Loucy (cell line): ENCODE measurements at regions not wholly inside any gene's neighbourhood (a gene's known extent, or its start where the extent isn't known, plus 50 kb on each side); places are given as distances from the start of the nearest gene placed in this dataset.

Experiments
- H2AFZ ChIP-seq: fragments of 200-600 bp; sonication (generic); 2 replicates; pipeline ENCODE4 v1.6.0; 2016; ENCODE audit warnings: antibody characterized with exemption, mild to moderate bottlenecking, low read length, moderate library complexity
- H3F3A ChIP-seq: fragments of 200-600 bp; 2 replicates; pipeline ENCODE4 v1.6.0; 2016; ENCODE audit warnings: antibody characterized with exemption, low read depth, mild to moderate bottlenecking
- H3K27me3 ChIP-seq: fragments of 200-600 bp; sonication (generic); 2 replicates; pipeline ENCODE4 v1.6.1; 2014; ENCODE audit warnings: low read length, mild to moderate bottlenecking; ENCODE audit not compliant: insufficient read depth, poor library complexity, severe bottlenecking
- H3K36me3 ChIP-seq: fragments of 200-600 bp; sonication (generic); 2 replicates; pipeline ENCODE4 v1.6.1; 2016; ENCODE audit warnings: low read length; ENCODE audit not compliant: insufficient read depth
- H3K4me1 ChIP-seq: fragments of 200-600 bp; sonication (generic); 2 replicates; pipeline ENCODE4 v1.5.1; 2014; ENCODE audit warnings: low read length, mild to moderate bottlenecking; ENCODE audit not compliant: insufficient read depth, poor library complexity, severe bottlenecking
- H3K4me2 ChIP-seq: fragments of 200-600 bp; sonication (generic); 2 replicates; pipeline ENCODE4 v1.6.0; 2014; ENCODE audit warnings: antibody characterized with exemption, low read length, low read depth, mild to moderate bottlenecking; ENCODE audit not compliant: poor library complexity, severe bottlenecking
- H3K4me3 ChIP-seq: fragments of 200-600 bp; sonication (generic); 2 replicates; pipeline ENCODE4 v1.5.1; 2014; ENCODE audit warnings: low read length, mild to moderate bottlenecking, mixed read lengths; ENCODE audit not compliant: poor library complexity, severe bottlenecking
- H3K79me2 ChIP-seq: fragments of 200-600 bp; sonication (generic); 2 replicates; pipeline ENCODE4 v1.6.1; 2014; ENCODE audit warnings: low read length; ENCODE audit not compliant: insufficient read depth
- H3K9ac ChIP-seq: fragments of 200-600 bp; sonication (generic); 2 replicates; pipeline ENCODE4 v1.6.0; 2014; ENCODE audit warnings: mild to moderate bottlenecking, low read depth, low read length, moderate library complexity; ENCODE audit not compliant: poor library complexity, severe bottlenecking
- H3K9me2 ChIP-seq: fragments of 200-600 bp; sonication (generic); replicated peaks from 2 replicates; pipeline ENCODE4 v1.6.1; 2016; ENCODE audit warnings: low read depth, low read length, mixed read lengths
- H3K9me3 ChIP-seq: fragments of 200-600 bp; sonication (generic); 2 replicates; pipeline ENCODE4 v1.6.1; 2014; ENCODE audit warnings: mild to moderate bottlenecking, antibody characterized with exemption, low read length, low read depth; ENCODE audit not compliant: insufficient read depth
- H4K20me1 ChIP-seq: fragments of 200-600 bp; sonication (generic); 2 replicates; pipeline ENCODE4 v1.6.0; 2014; ENCODE audit warnings: antibody characterized with exemption, low read length, mild to moderate bottlenecking; ENCODE audit not compliant: insufficient read depth, poor library complexity, severe bottlenecking
- EZH2phosphoT487 ChIP-seq: fragments of 200-600 bp; IDR thresholded peaks from 2 replicates; pipeline ENCODE4 v1.6.1; 2018; ENCODE audit warnings: antibody characterized with exemption, mild to moderate bottlenecking, moderate library complexity, borderline replicate concordance
- TF ChIP-seq, protein P1 (sequence below): fragments of 200-600 bp; sonication (generic); conservative IDR thresholded peaks from 2 replicates; pipeline ENCODE4 v1.5.1; 2014; ENCODE audit warnings: mild to moderate bottlenecking, antibody characterized with exemption, low read length

- Histone ChIP-seq H3F3A (no peaks in the 10 kb centered on the region), H3K4me2 (no peak overlapping the region), H3K9ac (no peak overlapping the region), H3K36me3 (no peaks in the 10 kb centered on the region), H2AFZ (no peak overlapping the region), H3K9me3 (no peaks in the 10 kb centered on the region), H3K27me3 (no peaks in the 10 kb centered on the region), H3K4me3 (no peak overlapping the region), H4K20me1 (no peaks in the 10 kb centered on the region), H3K79me2 (no peaks in the 10 kb centered on the region), H3K9me2 (no peaks in the 10 kb centered on the region), H3K4me1 (no peaks in the 10 kb centered on the region)
- TF ChIP-seq, protein P1, sequence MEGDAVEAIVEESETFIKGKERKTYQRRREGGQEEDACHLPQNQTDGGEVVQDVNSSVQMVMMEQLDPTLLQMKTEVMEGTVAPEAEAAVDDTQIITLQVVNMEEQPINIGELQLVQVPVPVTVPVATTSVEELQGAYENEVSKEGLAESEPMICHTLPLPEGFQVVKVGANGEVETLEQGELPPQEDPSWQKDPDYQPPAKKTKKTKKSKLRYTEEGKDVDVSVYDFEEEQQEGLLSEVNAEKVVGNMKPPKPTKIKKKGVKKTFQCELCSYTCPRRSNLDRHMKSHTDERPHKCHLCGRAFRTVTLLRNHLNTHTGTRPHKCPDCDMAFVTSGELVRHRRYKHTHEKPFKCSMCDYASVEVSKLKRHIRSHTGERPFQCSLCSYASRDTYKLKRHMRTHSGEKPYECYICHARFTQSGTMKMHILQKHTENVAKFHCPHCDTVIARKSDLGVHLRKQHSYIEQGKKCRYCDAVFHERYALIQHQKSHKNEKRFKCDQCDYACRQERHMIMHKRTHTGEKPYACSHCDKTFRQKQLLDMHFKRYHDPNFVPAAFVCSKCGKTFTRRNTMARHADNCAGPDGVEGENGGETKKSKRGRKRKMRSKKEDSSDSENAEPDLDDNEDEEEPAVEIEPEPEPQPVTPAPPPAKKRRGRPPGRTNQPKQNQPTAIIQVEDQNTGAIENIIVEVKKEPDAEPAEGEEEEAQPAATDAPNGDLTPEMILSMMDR, result no peak
- no peak for TF ChIP-seq EZH2phosphoT487
Observed at GRCh38 chr18:65221115-65221514, 529.7 kb upstream of the CDH7 start.

DNA sequence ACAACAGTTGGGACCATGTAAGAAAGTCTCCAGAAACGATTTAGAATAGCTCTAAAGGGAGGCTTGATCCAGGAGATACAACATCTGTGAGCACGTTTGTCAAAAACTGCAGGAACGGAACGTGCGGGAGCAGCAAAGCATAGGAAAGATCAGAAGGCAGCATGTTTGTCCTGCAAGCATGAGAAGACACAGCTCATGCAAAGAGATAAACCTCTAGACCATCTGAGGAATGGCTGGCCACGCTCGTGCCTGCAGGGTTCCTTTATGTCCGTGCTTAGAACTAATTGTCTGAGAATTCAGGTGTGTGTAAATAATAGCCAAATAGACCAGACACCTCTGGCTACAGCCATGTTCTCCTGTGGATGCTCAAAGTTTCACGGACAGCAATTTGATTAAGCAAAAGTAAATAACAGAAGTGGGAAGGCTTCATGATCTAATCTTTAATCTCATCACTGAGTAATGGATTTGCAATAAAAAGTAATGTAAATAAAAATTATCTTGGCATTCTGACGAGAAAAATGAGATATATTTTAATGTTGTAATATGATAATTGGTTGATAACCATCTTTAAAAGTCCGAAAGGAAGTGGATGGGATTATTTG is 534.8 kb upstream of the CDH7 start:
- no peaks in the 10 kb centered on the region for H3K27me3 ChIP-seq
- H3F3A ChIP-seq, result no peaks in the 10 kb centered on the region
- H3K4me2 ChIP-seq, result no peak overlapping the region
- H3K9me2 ChIP-seq, result no peaks in the 10 kb centered on the region
- H4K20me1 ChIP-seq, result no peaks in the 10 kb centered on the region
- no peaks in the 10 kb centered on the region for H3K36me3 ChIP-seq
- no peaks in the 10 kb centered on the region for H3K4me1 ChIP-seq
- H3K9ac ChIP-seq, result no peak overlapping the region
- no peaks in the 10 kb centered on the region for H3K79me2 ChIP-seq
- no peak for TF ChIP-seq EZH2phosphoT487
- TF ChIP-seq, protein P1, result no peak
- H3K9me3 ChIP-seq, result no peaks in the 10 kb centered on the region
- no peak overlapping the region for H3K4me3 ChIP-seq
- no peak overlapping the region for H2AFZ ChIP-seq

DNA sequence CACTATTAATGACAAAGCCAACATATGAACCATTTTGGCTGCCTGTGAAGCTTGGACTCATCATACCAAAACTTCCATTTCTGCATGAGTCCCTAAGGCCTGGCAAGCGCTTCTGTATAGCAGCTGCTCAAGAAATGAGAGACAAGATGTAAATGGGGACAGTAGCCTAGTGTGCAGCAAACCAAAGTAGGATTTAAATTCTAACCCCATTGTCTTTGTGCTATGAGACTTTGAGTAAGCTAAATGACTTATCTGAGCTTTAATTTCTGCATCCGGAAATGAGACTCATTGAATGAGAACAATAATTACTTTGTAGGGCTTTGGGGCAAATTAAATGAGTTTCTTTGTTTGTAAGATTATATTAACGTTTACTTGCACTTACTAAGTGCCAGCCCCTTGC is 536.4 kb upstream of the CDH7 start:
- H3K36me3 ChIP-seq, result no peaks in the 10 kb centered on the region
- H4K20me1 ChIP-seq, result no peaks in the 10 kb centered on the region
- H3K9ac ChIP-seq, result no peak overlapping the region
- H2AFZ ChIP-seq, result no peak overlapping the region
- H3F3A ChIP-seq, result no peaks in the 10 kb centered on the region
- no peaks in the 10 kb centered on the region for H3K4me1 ChIP-seq
- TF ChIP-seq, protein P1, result no peak
- TF ChIP-seq EZH2phosphoT487, result no peak
- H3K9me3 ChIP-seq, result no peaks in the 10 kb centered on the region
- H3K79me2 ChIP-seq, result no peaks in the 10 kb centered on the region
- no peak overlapping the region for H3K4me3 ChIP-seq
- no peaks in the 10 kb centered on the region for H3K27me3 ChIP-seq
- no peaks in the 10 kb centered on the region for H3K9me2 ChIP-seq
- no peak overlapping the region for H3K4me2 ChIP-seq
